Liver (tissue), 3 donors: ENCODE measurements at regions not wholly inside any gene's neighbourhood (a gene's known extent, or its start where the extent isn't known, plus 50 kb on each side); places are given as distances from the start of the nearest gene placed in this dataset.

Experiments used
- ATF3 ChIP-seq: IDR thresholded peaks from 2 replicates; pipeline ENCODE4 v1.6.1; 2016; ENCODE audit warnings: antibody characterized with exemption
- CTCF ChIP-seq: fragments of 150-350 bp; IDR thresholded peaks from 2 replicates; pipeline ENCODE4 v1.5.1; 2017; ENCODE audit warnings: improper control_type of control experiment, low read depth, low read length; ENCODE audit not compliant: missing input control
- EGR1 ChIP-seq, 2 donors: IDR thresholded peaks; 2 replicates each; pipeline ENCODE4 v1.6.1; 2016 to 2018; ENCODE audit warnings: antibody characterized with exemption in 2 of 2, low read depth in 2 of 2
- FOXA1 ChIP-seq: IDR thresholded peaks from 2 replicates; pipeline ENCODE4 v1.6.1; 2016; ENCODE audit warnings: antibody characterized with exemption
- GABPA ChIP-seq, 2 donors: IDR thresholded peaks in 1 of 2; conservative IDR thresholded peaks in 1 of 2; 2 replicates each; pipeline ENCODE4 v1.6.1; 2016; ENCODE audit warnings: antibody characterized with exemption in 2 of 2, mild to moderate bottlenecking in 1 of 2, moderate library complexity in 1 of 2
- JUND ChIP-seq, 2 donors: IDR thresholded peaks; 2 replicates each; pipeline ENCODE4 v1.6.1; 2016; ENCODE audit warnings: antibody characterized with exemption in 2 of 2
- MAX ChIP-seq: IDR thresholded peaks from 2 replicates; pipeline ENCODE4 v1.6.1; 2016; ENCODE audit warnings: antibody characterized with exemption
- RAD21 ChIP-seq, 2 donors: IDR thresholded peaks; 2 replicates each; pipeline ENCODE4 v1.6.1; 2016; ENCODE audit warnings: antibody characterized with exemption in 2 of 2, mild to moderate bottlenecking in 2 of 2
- REST ChIP-seq: IDR thresholded peaks from 2 replicates; pipeline ENCODE4 v1.6.1; 2016; ENCODE audit warnings: antibody characterized with exemption, mild to moderate bottlenecking
- SP1 ChIP-seq: IDR thresholded peaks from 2 replicates; pipeline ENCODE4 v1.6.1; 2018; ENCODE audit warnings: antibody characterized with exemption, mild to moderate bottlenecking
- TAF1 ChIP-seq: conservative IDR thresholded peaks from 2 replicates; pipeline ENCODE4 v1.6.1; 2016; ENCODE audit warnings: antibody characterized with exemption, mild to moderate bottlenecking
- YY1 ChIP-seq: IDR thresholded peaks from 2 replicates; pipeline ENCODE4 v1.6.1; 2016; ENCODE audit warnings: antibody characterized with exemption, mild to moderate bottlenecking
- ZBTB33 ChIP-seq: IDR thresholded peaks from 2 replicates; pipeline ENCODE4 v1.6.1; 2016; ENCODE audit warnings: antibody characterized with exemption
- donor health status: healthy.
- donor health status: healthy.

GRCh38 chr14:30799933-30800332 lies 74.4 kb upstream of the COCH start:
- no peak for TF ChIP-seq CTCF
- no peak for TF ChIP-seq ATF3
- TF ChIP-seq GABPA (IDR thresholded peaks at IDR 0.05 in 1 of 2, conservative IDR thresholded peaks at IDR 0.05 in 1 of 2): no peak
- TF ChIP-seq ZBTB33: no peak
- no peak for TF ChIP-seq EGR1 (IDR thresholded peaks at IDR 0.05; ENCODE audit: low read depth in 2 of 2)
- no peak for TF ChIP-seq RAD21 (IDR thresholded peaks at IDR 0.05)
- no peak for TF ChIP-seq REST
- no peak for TF ChIP-seq MAX
- TF ChIP-seq JUND (IDR thresholded peaks at IDR 0.05): no peak
- no peak for TF ChIP-seq FOXA1
- TF ChIP-seq TAF1: no peak
- no peak for TF ChIP-seq YY1
- no peak for TF ChIP-seq SP1
